Epithelial cell of proximal tubule (primary cell): ENCODE measurements at regions not wholly inside any gene's neighbourhood (a gene's known extent, or its start where the extent isn't known, plus 50 kb on each side); places are given as distances from the start of the nearest gene placed in this dataset.

Source experiments
- DNase-seq: peaks from one replicate; pipeline ENCODE4 v3.0.0-alpha.2; 2011; ENCODE audit warnings: low read depth
- H3K4me3 ChIP-seq: 2 replicates; pipeline ENCODE4 v1.5.1; 2011; ENCODE audit warnings: low read depth, mild to moderate bottlenecking, low read length
- TF ChIP-seq, protein P1 (sequence below): conservative IDR thresholded peaks from 2 replicates; pipeline ENCODE4 v1.5.1; 2012; ENCODE audit warnings: low read depth, mild to moderate bottlenecking, low read length

GRCh38 chr1:218078916-218079315 lies 206.2 kb upstream of the RRP15 start:
- no peak for DNase-seq
- TF ChIP-seq, protein P1, sequence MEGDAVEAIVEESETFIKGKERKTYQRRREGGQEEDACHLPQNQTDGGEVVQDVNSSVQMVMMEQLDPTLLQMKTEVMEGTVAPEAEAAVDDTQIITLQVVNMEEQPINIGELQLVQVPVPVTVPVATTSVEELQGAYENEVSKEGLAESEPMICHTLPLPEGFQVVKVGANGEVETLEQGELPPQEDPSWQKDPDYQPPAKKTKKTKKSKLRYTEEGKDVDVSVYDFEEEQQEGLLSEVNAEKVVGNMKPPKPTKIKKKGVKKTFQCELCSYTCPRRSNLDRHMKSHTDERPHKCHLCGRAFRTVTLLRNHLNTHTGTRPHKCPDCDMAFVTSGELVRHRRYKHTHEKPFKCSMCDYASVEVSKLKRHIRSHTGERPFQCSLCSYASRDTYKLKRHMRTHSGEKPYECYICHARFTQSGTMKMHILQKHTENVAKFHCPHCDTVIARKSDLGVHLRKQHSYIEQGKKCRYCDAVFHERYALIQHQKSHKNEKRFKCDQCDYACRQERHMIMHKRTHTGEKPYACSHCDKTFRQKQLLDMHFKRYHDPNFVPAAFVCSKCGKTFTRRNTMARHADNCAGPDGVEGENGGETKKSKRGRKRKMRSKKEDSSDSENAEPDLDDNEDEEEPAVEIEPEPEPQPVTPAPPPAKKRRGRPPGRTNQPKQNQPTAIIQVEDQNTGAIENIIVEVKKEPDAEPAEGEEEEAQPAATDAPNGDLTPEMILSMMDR, result no peak
- H3K4me3 ChIP-seq, result no peak overlapping the region

GRCh38 chr1:218079347-218079746 lies 205.7 kb upstream of the RRP15 start:
- TF ChIP-seq, protein P1, result no peak
- no peak overlapping the region for H3K4me3 ChIP-seq
- DNase-seq, result no peak

DNA sequence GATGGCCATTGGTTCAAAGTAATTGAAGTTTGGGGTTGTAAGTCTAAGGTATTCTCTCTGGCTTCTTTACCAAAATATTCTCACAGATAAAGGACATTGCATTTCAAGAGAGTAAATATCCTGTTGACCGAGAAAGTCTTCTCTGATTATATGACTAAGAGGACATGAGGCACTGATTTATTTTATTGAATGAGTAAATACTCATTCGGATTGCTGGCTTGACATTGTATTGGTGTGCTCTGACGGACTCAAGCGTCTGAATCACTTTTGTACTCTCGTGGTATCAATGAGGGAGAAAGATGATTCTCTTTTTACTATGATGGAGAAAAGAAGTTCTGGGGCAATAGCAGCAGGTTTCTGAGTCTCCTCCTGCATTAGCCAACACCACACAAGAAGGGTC lies 205.3 kb upstream of the RRP15 start:
- H3K4me3 ChIP-seq, result no peak overlapping the region
- TF ChIP-seq, protein P1, result no peak
- no peak for DNase-seq

- H3K4me3 ChIP-seq, result no peak overlapping the region
- TF ChIP-seq, protein P1, result no peak
- no peak for DNase-seq
These were observed 204.2 kb upstream of the RRP15 start for GRCh38 chr1:218080863-218081262.

- TF ChIP-seq, protein P1, result no peak
- DNase-seq, result no peak
- H3K4me3 ChIP-seq, result no peak overlapping the region
These were observed 203.7 kb upstream of the RRP15 start for GRCh38 chr1:218081358-218081757.

DNA sequence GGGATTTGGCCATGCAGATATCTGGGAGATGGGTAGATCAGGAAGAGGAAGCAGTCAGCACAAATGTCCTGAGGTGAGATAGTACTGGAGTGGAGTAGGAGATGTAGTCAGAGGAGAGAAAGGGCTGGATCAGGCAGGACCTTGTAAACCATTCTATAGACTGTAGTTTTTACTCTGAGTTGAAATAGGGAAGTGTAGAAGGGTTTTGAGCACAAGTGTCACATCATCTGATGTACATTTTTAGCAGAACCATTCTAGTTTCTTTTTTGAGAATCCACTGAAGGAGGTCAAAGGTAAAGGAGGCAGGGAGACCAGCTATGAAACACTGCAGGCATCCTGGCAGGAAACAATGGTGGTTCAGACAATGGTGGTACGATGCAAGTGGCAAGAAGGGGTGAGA lies 194.6 kb upstream of the RRP15 start:
- TF ChIP-seq, protein P1, result no peak
- no peak overlapping the region for H3K4me3 ChIP-seq
- no peak for DNase-seq

- TF ChIP-seq, protein P1, result no peak
- H3K4me3 ChIP-seq, result no peak overlapping the region
- no peak for DNase-seq
These were observed 183.7 kb upstream of the RRP15 start for GRCh38 chr1:218101409-218101808.
